Renal pelvis (tissue), 1 donor: ENCODE measurements at regions not wholly inside any gene's neighbourhood (a gene's known extent, or its start where the extent isn't known, plus 50 kb on each side); places are given as distances from the start of the nearest gene placed in this dataset.
"Not testable (repeated sequence)": the region's sequence is repeated elsewhere in the genome, so short reads cannot be mapped to it uniquely, and the experiment has no call there.

Experiments used
- DNase-seq: peaks from one replicate; pipeline ENCODE4 v3.0.0-alpha.2; 2013

DNA sequence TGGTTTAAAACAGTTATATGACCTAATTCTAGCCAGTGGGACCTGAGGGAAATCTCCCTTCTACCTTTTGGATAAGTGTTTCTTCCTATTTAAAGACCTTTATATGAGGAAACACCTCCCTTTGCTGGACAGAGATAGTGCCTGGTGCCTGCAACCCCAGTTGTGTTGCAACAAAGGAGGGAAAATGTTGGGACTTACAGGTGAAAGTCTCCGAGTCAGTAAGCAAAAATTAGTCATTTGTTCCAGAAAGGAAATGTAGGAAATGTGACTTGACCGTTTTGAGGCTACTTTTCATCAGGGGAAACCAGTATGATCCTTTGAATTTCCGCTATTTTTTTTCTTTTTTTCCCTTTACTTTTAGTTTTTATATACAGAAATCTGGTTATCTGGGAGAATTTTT, 165.5 kb downstream of the DKK1 start:
- no peak for DNase-seq

DNA sequence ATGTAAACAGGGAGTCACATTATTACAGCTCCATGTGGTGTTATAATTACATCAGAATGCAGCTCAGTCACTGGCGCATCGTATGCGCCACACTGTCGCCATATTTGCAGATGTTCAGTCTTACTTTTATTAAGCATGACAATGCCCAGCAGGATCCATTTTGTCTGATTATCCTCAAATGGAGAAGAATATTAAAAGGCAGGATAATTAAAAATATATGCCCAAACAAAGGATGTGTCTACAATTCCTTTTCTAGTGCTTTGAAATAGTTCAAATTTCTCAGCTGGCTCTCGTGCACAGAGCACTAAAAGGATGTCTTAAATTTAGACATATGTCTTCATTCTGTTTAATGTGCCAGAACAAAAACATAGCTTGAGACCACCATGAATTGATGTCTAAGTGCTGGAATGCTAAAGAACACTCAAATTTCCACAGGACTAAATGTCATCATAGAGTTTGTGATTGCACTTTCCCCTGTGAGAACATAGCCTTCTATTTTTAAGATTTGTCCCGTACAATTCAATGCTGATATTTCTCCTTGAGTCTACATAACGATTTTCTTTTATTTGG, 168.0 kb downstream of the DKK1 start:
- DNase-seq = no peak

- no peak for DNase-seq
Measured at GRCh38 chr10:52483587-52483986, 169.5 kb downstream of the DKK1 start.

- DNase-seq = no peak
Measured at GRCh38 chr10:52484206-52485065, 170.4 kb downstream of the DKK1 start.

- DNase-seq = no peak
Measured at GRCh38 chr10:52485462-52485861, 171.4 kb downstream of the DKK1 start.

- no peak for DNase-seq
Measured at GRCh38 chr10:52486840-52487611, 172.9 kb downstream of the DKK1 start.

GRCh38 chr10:52488606-52489485, 174.8 kb downstream of the DKK1 start:
- DNase-seq = peak; percentile 27

DNA sequence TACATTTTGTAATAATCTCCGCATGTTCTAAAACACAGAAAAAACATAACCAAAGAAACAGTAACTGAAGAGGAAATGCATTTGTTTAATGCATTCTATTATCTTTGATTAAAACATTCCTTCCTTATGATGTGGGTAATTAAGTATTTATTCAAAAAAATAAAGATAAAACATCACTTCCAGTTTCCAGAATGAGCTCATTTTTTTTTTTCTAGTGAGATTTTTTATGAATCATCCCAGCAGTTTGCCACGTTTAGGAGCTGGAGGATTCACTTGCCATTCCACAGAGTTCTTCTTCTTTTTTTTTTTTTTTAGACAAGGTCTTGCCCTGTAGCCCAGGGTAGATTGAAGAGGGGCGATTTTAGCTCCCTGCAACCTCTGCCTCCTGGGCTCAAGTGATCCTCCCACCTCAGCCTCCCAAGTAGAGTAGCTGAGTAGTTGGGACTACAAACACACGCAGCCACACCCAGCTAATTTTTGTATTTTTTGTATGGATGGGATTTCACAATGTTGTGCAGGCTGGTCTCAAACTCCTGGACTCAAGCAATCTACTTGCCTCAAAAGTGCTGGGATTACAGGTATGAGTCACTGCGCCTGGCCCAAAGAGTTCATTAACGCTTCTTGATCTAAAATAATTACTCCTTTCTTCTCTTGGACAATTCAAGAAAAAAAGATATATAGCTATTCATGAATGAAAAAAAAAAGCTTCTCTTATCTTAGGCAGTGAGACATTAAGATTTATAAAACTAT, 177.3 kb downstream of the DKK1 start:
- DNase-seq = no peak

DNA sequence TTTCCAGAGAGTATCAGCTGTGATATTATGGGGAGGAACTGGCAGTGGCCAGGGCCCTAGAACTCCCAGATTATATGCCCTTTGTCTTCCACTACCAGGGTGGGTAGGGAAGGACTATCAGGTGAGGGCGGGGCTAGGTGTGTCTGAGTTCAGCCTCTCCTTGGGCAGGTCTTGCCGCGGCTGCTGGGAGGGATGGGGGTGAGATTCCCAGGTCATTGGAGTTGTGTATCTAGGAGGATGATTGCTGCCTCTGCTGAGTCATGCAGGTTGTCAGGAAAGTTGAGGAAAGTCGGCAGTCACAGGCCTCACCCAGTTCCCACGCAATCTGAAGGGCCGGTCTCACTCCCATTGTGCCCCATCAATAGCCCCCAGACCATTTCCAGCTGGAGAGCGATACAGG, 185.2 kb downstream of the DKK1 start:
- DNase-seq = no peak

DNA sequence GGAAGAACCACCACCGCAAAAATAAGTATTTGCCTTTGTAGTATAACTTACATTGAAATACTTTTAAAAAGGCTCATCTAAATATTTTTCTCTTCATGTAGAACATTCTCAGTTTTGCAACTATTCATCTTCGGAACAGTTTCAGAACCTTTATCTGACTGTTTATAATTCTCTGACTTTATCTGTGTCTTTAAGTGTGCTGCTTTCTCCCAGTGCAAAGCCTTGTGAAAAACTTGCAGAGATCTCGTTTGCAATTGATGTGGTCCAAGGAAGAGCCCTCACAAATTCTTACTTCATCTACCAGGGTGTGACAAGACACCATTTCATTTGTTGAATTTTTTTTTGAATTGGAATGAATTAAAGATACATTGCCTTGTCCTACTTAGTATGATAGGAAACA, 186.4 kb downstream of the DKK1 start:
- no peak for DNase-seq

DNA sequence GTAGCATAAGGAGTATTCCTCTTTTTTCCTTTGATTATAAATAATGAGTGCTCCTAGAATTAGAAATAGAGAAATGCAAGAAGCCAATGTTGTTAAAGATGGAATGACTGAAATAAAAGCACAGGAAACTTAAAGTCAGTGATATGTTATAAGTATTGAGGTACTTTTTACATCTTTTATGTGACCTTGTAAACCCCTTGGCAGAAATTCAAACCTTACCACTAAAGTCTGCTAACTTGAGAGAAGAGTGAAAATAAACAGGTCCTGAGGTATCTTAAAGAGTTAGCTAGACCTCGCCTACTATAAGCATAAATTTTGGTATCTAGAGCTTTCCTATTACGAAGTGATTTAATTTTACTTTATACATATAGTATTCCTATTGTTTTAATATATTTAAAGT, 188.2 kb downstream of the DKK1 start:
- DNase-seq = no peak

GRCh38 chr10:52505341-52505740, 191.3 kb downstream of the DKK1 start:
- DNase-seq = not testable (repeated sequence)

DNA sequence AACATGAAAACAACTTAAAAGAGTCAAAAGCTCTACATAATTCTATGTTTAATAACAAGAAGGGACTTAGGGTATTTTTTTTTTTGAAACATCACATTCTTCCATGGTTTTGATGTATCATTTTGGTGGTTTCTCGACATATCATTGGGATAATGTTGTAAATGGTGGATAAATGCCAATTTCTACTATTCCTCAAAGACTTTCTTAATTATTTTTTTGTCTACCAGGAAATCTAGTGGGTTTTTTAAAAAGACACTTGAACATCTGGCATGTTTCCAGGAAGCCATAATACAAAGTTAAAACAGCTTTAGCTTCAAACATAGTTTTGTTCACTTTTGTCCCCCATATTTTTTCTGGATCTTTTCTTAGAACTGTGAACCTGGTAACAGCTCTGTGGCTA, 200.4 kb downstream of the DKK1 start:
- DNase-seq = no peak

DNA sequence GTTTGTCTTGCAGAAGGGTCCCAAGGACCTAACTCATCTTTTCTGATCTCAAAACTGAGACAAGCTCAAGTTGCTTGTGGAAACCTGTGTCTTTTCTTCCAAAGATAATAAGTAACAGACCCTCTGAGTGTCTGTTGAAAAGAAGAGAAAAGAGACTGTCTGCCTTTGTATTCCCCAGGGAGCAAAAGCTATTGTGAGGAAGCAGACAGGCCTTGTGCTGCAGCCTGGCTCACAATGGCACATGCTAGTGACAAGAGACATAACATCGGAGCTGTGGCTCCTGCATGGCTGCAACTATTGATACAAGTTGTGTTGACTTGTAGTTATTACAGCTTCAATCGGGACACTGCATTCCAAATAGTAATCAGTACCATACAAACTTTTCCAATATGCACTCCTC, 202.9 kb downstream of the DKK1 start:
- DNase-seq = no peak

- DNase-seq = no peak
Measured at GRCh38 chr10:52523696-52524095, 209.6 kb downstream of the DKK1 start.

GRCh38 chr10:52525761-52526160, 211.7 kb downstream of the DKK1 start:
- DNase-seq = no peak

DNA sequence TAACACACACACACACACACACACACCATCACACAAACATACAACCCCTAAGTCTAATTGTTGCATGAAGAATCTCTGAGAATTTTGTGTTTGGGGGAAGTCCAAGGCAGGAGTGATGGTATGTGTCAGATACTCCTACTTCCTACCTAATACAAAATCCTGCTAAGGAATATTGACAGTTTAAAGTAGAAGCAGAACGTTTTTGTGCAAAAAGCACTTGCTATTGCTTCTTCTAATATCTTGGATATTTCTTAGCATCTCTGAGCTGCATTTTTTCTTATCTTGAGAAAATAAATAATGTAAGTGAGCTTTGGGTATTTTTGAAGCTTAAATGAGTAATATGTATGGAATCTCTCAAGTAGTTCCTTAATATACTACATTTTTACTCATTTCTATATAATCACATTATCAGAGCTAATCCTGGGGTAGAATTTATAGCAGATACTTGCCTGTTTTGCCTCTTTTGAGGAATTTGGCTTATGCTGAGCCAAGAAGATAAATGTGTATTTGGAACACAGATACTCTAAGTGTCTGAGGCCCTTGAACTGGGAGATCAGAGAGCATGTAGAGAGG, 212.3 kb downstream of the DKK1 start:
- DNase-seq = no peak

DNA sequence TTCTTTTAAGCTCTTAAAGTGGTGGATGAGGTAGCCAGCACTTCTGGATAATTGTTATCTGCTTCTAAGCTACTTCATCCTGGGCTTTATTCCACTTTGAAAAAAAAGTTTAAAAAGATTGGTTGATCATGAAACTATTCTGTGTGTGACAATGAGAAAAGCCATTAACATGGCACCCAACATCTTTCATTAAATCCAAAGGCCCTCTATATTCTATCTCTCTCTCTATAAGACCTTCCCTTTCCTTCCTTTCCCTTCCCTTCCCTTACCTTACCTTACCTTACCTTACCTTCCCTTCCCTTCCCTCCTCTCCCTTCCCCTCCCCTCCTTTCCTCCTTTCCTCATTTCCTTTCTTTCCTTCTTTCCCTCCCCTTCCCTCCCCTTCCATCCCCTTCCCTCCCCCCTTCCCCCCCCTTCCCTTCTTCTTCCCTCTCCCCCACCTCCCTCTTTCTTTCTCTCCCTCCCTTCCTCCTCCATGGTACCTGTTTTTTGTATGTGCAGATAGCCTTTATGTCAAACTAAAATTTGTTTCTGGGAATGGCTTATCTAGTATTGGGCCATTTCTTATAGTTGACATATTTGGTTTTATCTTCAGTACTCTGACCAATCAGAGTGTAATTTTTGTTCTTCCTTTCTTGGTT, 218.7 kb downstream of the DKK1 start:
- no peak for DNase-seq

- no peak for DNase-seq
Measured at GRCh38 chr10:52533986-52534385, 219.9 kb downstream of the DKK1 start.

- no peak for DNase-seq
Measured at GRCh38 chr10:52539463-52539862, 225.4 kb downstream of the DKK1 start.
